Fibroblast of upper back skin (primary cell): ENCODE measurements at regions not wholly inside any gene's neighbourhood (a gene's known extent, or its start where the extent isn't known, plus 50 kb on each side); places are given as distances from the start of the nearest gene placed in this dataset.

Experiments used
- DNase-seq: peaks from one replicate; pipeline ENCODE4 v3.0.0-alpha.2; 2013

DNA sequence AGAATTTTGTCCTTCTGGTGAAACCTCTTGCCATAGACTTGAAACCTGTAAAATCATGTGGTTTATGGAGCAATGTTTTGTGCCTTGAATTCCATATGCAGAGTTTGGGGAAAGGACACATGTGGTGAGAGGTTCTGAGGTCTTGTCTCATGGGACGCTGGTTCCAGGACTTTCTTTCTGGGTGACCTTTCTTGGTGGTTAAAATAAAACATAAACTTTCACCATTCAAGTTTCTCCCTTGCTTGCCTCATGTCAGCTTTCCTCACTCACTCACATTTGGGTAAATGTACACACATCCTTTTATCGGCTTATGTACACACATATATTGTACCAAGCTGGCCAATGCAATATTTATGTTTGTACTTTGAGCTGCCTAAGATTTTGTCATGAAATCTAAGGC, 144.9 kb upstream of the CELF2 start:
- no peak for DNase-seq

DNA sequence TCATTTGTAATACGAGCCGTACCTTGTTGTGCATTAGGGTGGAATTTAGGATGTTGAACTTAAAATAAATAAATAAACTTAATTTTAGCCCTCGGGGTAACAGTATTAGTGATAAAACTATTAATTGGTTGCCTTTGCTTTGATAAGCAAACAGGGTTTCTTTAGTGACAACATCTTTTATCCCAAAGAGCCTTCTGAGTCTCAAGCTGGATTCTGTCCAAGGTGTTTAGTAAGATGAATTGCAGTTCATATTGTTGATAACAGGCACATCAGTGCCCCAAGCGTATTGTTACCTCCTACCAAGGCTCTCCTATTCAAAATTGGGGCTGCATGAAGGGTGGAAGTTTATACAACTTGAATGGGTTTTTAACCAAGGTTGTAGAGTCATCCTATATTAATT, 144.4 kb upstream of the CELF2 start:
- DNase-seq, result no peak

DNA sequence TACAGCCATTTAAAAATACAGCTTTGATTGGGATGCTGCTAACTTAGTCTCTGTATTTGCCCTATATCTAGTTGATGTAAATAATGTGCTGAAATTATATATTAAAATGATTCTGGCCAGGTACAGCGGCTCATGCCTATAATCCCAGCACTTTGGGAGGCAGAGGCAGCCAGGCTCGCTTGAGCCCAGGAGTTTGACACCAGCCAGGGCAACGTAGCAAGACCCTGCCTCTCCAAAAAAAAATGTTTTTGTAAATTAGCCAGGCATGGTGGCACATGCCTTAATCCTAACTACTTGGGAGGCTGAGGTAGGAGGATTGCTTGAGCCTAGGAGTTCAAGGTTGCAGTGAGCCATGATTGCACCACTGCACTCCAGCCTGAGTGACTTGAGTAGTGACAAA, 143.8 kb upstream of the CELF2 start:
- DNase-seq, result no peak

DNA sequence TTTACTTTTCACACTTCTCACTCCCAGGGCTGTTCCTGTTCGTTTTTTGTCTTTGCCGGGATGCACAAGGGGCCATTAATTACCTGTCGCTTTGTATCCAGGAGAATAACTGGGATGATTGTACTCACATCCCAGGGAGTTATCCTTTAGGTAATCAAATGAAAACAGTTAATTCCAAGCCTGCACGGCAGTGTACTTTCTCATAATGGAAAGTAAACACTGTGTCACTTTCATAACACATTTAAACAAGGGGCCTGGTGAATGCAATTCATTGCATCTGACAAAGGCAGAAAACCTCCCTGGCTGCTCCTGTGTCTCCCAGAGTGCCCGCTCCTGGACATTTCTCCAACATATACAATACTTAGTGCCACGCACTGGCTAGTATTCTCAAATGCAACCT, 138.7 kb upstream of the CELF2 start:
- no peak for DNase-seq

DNA sequence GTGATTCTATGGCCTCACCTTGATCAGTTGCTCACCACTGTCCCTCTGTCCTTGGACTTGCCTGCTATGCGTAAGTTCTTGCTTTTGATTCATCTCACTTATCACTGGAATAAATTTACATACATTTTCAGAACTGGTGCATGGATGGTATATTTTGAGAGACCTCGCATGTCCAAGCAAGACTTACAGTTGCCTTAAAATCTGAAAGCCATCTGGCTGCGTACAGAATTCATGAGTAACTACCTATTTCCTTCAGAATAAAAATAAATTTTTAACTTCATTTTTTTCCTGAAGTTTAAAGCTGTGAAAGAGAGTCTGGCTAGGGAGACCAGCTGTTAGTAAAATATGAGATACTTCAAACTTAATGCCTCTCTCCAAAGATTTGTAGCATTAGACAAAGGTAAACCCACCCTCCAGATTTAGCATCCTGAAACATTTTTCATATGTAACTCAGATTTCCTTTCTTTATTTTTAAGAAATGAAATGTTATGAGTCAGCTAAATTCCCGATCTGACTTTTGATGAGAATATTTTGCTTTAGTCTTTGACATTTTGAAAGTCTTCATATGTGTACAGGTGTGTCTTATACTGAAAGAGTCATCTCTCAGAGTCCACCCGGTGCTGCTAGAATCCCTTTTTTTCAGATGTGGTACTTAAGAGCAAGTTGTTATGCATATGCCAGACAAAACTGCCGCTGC, 136.4 kb upstream of the CELF2 start:
- no peak for DNase-seq

DNA sequence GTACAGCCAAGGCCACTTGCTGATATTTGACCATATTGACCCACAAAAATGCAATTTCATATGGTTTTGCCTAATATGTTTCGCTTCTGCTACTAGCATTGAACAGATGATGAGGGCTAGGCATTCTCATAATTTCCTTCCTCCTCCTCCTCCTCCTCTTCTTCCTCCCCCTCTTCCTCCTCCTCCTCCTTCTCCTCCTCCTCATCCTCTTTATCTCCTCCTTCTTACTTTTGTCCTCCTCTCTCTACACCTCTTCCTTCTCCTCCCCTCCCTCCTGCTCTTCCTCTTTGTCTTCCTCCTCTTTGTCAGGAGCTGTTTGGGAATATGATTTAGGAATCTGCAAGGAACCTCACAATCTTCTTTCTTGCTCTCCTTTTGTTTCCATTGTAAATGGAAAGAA, 133.9 kb upstream of the CELF2 start:
- DNase-seq, result no peak

DNA sequence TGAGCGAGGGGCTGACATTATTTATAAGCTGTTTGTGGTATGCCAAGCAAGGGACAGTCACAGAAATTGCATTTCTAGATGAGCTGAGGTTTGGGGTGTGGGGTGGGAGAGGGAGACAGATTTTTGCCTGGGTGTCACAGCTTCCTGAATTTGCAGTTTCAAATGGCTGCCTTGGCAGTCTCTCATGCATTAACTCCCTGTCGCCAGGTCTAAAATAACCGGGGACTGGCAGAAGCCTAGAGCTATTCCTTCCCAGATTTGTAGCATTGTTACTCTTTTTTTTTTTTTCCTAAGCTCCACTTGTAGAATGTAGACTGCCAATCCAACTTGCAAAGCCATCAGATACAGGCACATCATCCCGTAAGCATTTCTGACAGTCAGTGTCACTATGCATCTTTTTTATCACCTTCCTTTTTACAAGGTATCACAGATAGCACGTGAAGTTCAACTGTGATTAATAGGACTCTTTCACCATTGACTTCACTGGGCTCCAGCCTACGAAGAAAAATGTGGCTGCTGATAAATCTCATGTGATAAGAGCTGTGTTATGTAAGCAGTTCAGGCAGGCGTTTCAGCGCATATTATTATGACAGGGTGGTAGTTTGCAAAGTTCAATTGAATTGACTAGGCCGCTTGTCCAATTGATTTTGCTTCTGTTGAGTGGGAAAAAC, 130.7 kb upstream of the CELF2 start:
- DNase-seq, result no peak

DNA sequence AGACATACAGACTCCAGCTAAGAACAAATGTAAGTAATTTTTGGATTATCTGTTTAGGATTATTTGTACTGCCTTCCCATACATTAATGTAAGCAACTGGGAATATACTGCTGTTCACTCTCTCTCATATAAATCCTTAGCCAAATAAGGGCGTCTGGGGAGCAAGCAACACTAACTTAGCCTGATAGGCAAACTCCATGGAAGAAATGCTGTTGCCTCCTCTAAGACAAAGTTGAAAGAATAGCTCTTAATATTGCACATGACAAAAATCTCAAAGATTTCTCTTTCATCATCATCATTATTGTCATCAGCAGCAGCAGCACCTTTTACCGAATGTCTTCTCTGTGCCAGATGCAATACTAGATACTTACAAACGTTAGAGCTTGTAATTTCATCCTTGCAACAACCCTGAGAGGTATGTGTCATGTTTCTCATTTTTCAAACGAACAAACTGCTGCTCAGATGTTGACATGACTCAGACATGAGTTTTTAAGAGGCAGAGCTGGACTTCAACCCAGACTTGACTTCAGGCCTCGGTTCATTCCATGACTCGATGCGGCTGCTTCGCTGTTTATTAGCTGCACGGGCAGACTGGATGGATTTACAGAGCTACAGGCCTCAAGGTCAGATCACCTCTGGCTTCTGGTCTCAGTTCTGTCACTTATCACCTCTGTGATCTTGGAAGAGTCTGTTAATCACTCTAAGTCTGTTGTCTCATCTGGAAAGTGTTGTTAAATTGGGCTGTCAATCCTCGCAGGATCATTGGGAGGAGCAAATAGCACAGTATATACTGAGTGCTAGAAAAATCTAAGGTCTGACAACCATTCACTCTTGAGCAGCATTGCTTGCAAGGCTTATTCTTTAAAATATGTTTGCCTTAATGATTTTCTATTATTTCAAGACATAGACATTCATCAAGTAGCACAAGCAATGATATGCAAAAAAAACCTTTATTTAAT, 126.3 kb upstream of the CELF2 start:
- peak; percentile 71 for DNase-seq

DNA sequence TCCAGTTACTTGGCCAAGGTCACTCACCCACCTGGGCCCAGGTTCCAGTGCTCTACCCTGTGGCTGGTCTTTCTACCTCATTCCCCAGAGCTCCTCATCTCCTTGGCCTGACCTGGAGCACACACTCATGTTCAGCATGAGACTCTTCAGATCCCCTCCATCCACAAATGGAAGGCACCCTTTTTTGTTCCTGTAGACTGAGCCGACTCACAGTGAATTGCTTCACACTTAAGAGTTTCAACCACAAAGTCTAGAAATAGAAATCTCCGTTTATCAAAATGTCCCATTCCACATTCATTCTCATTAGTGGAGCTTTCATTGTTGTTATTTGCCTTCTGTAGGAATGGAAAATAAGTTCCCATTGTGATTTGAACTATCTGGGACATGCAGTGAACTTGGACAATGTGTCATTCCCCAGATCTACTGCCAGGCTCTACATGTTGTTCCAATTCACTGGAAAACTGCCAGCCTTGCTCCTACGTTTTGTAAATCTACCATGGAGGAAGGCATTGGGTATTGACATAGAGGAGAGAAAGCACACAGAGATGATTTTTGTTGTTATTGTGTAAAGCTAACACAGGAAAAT, 125.3 kb upstream of the CELF2 start:
- DNase-seq, result no peak

DNA sequence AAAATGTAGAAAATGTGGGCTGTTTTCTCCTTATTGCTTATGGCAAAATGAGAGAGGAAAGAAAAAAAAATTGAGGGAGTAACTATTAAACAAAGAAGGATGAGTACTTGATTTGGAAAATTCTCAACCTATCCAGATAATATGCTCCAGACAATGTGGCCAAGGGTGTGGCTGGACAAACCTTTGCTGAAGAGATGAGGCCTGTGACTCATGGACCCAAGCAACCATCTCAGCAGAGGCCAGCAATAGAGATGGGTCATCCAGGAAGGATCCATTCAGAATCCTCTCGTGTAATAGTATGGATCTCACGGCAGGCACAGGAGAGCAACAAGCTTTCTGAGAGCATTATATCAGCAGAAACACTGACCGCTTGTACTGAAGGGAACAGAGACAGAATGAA, 120.3 kb upstream of the CELF2 start:
- DNase-seq, result no peak

DNA sequence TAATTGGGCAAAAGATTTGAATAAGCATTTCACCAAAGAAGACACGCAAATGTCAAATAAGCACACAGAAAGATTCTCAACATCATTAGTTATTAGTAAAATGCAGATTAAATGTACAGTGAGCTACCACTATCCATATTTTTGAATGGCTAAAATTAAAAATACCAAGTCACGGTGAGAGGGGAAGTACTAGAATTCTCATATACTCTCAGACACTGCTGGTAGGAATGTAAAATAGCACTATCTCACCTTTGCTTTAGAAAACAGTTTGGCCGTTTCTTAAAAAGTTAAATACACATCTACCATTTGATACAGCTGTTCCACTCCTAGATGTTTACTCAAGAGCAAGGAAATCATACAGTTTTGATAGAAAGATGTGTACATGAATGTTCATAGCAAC, 115.8 kb upstream of the CELF2 start:
- no peak for DNase-seq

DNA sequence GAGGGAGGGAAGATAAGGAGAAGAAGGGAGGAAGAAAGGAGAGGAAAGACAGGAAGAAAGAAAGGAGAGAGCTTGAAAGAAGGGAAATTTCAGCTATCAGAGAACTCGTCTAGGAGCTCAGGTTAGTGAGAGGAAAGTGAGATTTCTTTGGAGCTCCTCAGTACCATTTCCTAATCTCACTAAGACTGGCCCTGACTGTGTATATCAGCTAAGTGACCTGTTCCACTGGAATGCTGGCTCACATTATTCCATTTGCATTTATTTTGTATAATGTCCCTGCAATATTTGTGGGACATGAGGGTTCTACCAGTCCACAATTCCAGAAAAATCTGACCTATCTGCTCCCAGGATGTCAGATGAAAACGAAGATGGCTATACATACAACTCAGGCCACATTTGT, 114.7 kb upstream of the CELF2 start:
- no peak for DNase-seq

DNA sequence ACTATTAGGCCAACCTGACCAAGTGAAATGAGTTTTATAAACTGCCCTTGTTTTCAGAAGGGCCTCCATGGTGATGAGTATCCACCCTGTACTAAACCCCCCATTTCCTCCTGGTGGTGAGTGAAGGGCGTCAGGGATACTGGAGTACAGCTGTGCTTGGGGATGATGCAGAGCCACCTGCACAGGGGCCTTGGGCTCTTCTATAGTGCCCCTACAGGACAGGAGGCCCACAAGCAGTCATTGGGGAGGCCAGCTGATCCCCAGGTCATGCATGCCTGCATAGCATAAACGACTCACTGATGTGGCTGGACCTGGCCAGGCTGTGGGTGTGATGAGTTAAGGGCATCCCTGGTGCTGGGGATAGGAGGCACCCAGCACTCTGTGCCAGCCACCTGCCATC, 114.1 kb upstream of the CELF2 start:
- no peak for DNase-seq

DNA sequence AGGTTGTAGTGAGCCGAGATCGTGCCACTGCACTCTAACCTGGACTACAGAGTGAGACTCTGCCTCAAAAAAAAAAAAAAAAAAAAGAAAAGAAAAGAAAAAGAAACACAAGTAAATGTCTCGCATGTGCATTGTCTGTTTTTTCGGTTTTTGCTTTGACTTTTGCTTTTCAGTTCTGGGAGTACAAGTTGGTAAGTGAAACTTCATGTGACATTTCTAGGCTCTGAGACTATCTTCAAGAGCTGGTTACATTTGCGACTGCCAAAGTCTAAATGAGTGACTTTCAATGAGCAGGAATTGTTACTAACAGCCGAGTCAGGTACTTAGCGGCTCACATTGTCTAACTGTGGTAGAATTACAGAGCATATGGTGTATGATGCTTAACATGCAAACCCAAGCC, 107.0 kb upstream of the CELF2 start:
- no peak for DNase-seq

DNA sequence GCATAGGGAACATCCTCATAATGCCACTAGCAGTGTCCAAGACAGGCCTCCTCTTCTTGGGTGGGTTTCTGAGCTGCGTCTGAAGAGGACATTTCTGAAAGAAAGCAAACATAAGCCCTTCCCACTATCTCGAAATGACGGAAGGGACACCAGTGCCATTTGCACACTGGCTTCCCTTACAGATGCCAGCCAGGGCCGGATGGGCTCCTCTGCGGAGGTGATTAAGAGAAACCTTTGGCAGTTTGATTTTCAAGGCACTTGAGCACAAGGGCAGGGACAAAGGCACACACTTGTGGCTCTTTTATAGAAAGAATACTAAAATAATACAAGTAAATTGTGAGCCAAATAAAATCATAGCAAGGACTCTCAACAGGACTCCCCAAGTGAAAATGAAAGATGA, 106.6 kb upstream of the CELF2 start:
- no peak for DNase-seq

DNA sequence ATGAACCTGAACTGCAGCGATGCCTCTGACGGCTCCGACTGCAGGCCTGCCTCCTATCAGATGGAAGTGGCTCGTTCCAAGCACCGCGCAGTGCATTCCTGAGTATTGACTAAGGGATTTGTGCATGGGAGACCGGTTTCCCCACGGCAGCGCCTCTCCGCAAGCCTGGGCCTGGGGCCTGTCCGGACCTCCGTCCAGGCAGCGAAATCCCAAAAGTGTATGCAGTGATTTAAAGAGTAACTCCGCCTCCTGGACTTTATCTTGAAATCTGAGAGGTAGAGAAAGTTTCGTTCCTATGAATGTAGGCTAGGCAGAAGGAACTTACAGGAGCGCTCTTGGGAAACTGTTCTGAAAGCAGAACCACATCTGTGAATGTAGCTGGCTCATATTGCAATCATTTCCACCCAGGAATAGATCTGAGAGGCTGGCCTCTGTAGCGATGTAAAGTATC, 106.2 kb upstream of the CELF2 start:
- peak; percentile 96 for DNase-seq

DNA sequence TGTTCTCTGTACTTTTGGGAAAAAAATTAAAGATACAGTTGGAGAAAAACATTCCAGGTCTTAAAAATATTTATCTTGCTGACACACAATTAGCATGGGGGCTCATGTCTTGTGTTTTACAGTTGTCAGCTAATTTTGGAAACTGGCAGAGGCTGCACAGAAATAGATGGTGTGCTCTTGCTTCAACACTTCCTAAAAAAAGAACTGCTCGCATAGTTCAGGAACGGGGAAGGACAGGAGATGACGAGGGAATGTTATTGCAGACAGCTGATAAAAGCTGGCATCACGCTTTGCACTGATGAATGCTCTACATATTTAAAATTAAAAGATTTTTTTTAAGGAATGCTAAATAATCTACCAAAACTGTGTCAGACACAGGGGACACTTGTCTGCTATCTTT, 103.5 kb upstream of the CELF2 start:
- no peak for DNase-seq

DNA sequence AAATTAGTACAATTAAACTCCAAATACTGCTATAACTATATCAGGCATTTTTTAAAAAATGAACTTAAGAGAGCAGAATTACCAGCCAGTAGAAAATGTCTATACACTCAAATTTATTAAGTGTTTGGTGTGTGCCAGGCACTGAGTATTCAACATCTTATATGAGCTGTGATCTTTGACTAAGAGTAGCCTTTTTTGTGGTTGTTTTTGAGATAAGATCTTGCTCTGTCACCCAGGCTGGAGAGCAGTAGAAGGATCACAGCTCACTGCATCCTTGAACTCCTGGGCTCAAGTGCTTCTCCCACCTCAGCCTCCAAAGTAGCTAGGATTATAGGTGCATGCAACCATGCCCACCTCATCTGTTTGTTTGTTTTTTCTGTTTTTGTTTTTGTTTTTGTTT, 102.5 kb upstream of the CELF2 start:
- DNase-seq, result no peak

DNA sequence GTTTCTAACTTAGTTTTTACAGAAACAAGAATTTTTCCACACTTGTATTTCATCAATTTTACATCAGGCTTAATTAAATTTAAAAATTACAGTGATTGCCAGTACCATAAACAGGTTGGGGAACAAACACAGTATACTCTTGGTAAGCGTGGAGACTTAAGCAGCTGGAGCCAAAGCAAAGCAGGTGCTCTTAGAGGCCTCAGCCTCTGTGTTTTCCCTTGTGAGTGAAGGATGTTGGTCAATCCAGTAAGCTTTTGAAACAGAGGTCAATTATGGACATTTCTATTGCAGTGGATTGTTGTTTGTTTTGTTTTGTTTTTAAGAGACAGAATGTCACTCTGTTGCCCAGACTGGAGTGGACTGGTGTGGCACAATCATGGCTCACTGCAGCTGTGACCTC, 100.6 kb upstream of the CELF2 start:
- DNase-seq, result no peak

DNA sequence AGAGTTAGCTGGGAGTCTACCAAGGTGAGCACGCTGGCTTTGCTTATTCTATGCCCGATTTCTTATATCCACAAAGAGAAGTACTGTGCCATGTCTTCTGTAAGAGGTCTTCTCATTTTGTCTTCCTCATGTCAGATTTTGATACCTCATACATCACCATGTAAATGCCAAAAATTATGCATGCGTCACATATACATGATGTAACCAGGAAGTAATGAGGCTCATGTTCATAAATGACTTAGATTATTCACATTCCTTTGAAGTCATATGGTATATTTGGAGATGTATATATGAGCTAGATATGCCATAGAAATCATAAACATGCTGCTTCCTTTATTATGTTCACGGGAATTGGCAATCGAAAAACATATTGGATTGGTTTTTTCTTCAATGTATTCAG, 97.7 kb upstream of the CELF2 start:
- DNase-seq, result peak; percentile 50

DNA sequence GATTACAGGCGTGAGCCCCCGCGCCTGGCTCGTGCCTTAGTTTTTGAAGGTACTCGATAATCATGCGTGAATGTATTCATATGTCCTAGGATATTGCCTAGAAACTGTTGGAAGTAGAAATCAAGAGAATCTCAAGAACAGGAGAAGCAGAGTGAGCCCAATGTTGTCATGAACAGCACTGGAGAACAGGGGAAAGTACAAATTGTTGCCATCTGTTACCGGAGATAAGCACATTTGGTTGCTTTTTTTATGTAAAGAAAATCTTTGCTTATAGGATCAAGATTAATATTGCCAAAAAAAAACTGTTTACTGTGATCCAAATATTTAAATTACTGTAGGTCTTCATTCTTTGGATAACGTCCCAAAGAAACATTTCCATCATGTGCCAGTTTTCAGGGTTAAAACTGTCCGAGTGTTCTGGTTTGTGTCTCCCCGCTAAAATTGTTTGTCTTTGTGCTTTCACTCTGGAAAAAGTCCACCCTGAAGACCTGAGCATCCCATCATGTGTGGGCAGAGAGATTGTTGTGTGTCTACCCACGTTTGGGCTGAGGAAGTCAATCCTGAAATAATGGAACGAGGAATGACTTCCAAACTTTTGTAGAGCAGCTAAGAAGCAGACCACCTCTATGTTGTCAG, 95.7 kb upstream of the CELF2 start:
- DNase-seq, result no peak

DNA sequence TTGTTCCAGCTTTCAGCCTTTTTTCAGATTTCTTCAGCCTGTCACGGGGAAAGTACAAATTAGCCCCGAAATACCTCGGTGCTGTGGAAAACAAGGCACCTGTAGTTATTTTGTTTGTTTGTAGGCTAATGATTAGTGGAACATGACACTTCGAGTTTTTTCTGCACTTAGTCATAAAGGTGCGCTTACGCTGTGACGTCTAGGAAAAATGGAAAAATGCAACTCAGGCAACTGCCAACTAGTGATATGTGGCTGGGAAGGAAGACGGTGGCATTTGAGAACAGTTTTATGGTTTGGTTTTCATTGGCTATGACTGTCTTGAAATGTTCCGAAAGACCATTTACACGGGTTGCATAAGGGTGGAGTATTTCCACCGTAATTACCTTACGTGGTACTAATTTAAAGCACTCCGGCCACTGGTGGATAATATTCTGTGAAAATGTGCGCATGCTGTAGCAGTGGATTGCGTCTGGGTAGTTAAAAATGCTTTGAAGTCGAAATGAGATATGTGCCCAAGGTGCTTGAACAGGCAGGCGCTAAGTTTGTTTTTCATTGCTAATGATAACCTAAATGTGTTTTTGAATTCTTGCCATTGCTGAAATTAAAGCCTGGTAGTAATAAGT, 94.5 kb upstream of the CELF2 start:
- DNase-seq, result no peak
